EL (cell line): ENCODE measurements at regions not wholly inside any gene's neighbourhood (a gene's known extent, or its start where the extent isn't known, plus 50 kb on each side); places are given as distances from the start of the nearest gene placed in this dataset.
"Not testable (repeated sequence)": the region's sequence is repeated elsewhere in the genome, so short reads cannot be mapped to it uniquely, and the experiment has no call there.

Experiments used
- DNase-seq: peaks from one replicate; pipeline ENCODE4 v3.0.0-alpha.2; 2016

GRCh38 chr12:47478426-47478825, 227.4 kb downstream of the RPAP3 start:
- no peak for DNase-seq

GRCh38 chr12:47473091-47473490, 232.7 kb downstream of the RPAP3 start:
- DNase-seq: no peak

- not testable (repeated sequence) for DNase-seq
Measured at GRCh38 chr12:47470349-47470748, 235.5 kb downstream of the RPAP3 start.

- not testable (repeated sequence) for DNase-seq
Measured at GRCh38 chr12:47463918-47464317, 241.9 kb downstream of the RPAP3 start.

GRCh38 chr12:47458279-47458678, 247.6 kb downstream of the RPAP3 start:
- peak; percentile 9 for DNase-seq

- DNase-seq: no peak
Measured at GRCh38 chr12:47449797-47450196, 256.0 kb downstream of the RPAP3 start.

- no peak for DNase-seq
Measured at GRCh38 chr12:47442310-47442709, 263.5 kb downstream of the RPAP3 start.

GRCh38 chr12:47441490-47441889, 264.3 kb downstream of the RPAP3 start:
- DNase-seq: no peak

GRCh38 chr12:47438175-47438574, 267.7 kb downstream of the RPAP3 start:
- DNase-seq: no peak

- no peak for DNase-seq
Measured at GRCh38 chr12:47437570-47437969, 268.3 kb downstream of the RPAP3 start.

- DNase-seq: peak; percentile 34
Measured at GRCh38 chr12:47433876-47434275, 272.0 kb downstream of the RPAP3 start.

- DNase-seq: not testable (repeated sequence)
Measured at GRCh38 chr12:47426678-47427309, 279.0 kb downstream of the RPAP3 start.

- DNase-seq: peak; percentile 42
Measured at GRCh38 chr12:47422611-47423010, 283.2 kb downstream of the RPAP3 start.

GRCh38 chr12:47419497-47419896, 286.3 kb downstream of the RPAP3 start:
- peak; percentile 55 for DNase-seq

GRCh38 chr12:47417955-47418354, 287.9 kb downstream of the RPAP3 start:
- DNase-seq: no peak

- no peak for DNase-seq
Measured at GRCh38 chr12:47417121-47417520, 288.7 kb downstream of the RPAP3 start.

- DNase-seq: no peak
Measured at GRCh38 chr12:47415054-47415453, 290.8 kb downstream of the RPAP3 start.

GRCh38 chr12:47414511-47414910, 291.3 kb downstream of the RPAP3 start:
- DNase-seq: no peak

GRCh38 chr12:47413806-47414205, 292.0 kb downstream of the RPAP3 start:
- DNase-seq: peak; percentile 62

GRCh38 chr12:47412601-47413236, 293.1 kb downstream of the RPAP3 start:
- no peak for DNase-seq

GRCh38 chr12:47411966-47412365, 293.9 kb downstream of the RPAP3 start:
- no peak for DNase-seq

GRCh38 chr12:47410862-47411261, 295.0 kb downstream of the RPAP3 start:
- no peak for DNase-seq

GRCh38 chr12:47410383-47410782, 295.4 kb downstream of the RPAP3 start:
- no peak for DNase-seq

GRCh38 chr12:47409310-47409987, 296.4 kb downstream of the RPAP3 start:
- no peak for DNase-seq
